MV-4-11 (cell line): ENCODE measurements at regions not wholly inside any gene's neighbourhood (a gene's known extent, or its start where the extent isn't known, plus 50 kb on each side); places are given as distances from the start of the nearest gene placed in this dataset.

ENCODE experiments used
- DNase-seq: peaks from one replicate; lab custom pipeline; 2025; lab: John Stamatoyannopoulos, UW

DNA sequence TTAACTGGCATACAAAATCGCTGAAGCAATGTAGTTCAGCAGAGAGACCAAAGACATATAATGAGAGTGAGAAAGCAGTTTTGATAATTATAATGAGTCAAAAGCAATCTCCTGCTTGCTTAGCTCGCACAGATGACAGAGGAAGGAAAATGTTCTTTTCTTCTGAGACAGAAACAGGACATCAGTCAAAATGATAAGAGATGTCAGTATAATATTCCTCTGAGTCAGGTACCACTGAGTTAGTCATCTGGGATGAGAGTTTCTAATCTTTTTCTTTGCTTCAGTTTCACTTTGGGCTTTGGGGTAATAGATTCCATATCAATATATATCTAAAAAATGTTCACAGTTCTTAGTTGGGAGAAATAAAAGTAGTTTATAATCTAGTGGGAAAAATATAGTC, 387.2 kb downstream of the PCDH7 start:
- DNase-seq, result no peak

DNA sequence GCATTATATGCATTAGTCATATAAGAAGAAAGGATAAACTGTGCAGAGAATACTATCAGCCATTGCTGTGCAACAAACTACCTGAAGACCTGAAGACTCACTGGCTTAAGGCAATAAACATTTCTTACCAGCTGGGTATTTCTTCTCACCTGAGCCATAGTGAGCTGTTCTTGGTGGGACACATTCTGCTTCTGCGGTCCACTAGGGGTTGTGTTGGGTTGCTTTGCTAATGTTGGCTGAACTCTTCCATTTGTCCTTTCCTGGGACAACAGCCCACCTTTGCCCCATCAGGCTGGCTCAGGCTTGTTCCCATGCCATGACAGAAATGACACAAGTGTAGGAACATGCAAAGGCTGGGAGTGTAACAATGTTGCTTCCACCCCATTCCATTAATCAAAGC, 388.6 kb downstream of the PCDH7 start:
- DNase-seq, result no peak

DNA sequence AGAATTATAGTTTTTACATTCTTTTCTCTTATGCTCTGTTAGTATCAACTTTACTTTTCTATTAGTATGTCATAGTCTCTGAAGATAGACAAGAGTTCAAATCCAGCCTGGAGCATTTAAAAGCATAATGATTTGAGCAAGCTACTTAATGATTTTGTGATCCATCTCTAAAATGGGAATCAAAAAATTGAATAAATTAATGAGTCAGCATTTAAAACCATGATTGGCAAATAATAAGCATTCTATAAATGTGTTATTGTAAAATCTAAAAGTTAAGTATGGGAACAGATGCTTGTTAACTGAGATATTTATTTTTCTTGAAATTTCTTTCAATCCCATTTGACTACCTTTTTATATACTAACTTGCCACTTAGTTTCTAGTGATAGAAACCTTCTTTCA, 391.6 kb downstream of the PCDH7 start:
- no peak for DNase-seq

DNA sequence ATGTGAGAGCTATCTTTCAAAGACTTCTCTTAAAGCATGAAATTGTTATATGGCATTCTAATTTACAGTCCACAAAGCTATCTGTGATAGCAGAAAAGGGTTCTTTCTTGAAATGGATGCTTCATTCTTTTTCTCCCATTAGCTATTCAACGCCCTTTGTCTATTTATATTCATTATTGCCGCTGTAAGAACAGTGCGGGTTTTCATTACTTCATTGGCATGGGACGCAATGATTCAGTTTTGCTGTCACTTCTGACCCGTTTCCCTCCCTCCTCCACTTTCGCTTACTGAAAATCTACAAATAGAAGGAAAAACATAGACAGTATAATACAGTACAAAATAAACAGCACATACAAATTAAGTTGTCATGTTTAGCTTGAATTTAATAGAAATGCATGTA, 394.6 kb downstream of the PCDH7 start:
- no peak for DNase-seq

DNA sequence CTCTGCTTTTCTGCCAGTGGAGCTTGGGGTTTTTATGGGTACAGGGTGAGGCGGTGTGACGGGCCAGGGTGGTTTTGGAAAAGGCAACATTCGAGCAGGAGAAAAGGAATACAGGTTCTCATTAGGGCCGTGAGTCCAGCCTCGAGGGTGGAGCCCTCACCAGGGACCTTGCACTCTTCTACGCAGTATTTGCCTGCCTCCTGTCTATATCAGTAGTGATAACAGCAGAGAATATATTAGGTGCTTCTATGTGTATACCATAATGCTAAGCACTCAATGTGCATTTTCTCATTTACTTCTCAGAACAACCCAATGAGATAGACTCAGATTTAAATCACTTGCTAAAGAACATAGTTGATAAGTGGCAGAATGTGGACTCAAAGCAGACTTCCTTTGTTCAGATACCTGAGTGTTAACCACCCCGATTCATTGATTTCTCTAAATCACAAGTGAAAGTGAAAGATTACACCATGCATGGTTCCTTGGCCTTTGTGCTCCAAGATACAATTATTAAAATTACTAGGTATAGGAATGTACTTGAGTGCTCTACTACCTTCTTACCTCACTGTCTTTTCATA, 403.9 kb downstream of the PCDH7 start:
- no peak for DNase-seq

DNA sequence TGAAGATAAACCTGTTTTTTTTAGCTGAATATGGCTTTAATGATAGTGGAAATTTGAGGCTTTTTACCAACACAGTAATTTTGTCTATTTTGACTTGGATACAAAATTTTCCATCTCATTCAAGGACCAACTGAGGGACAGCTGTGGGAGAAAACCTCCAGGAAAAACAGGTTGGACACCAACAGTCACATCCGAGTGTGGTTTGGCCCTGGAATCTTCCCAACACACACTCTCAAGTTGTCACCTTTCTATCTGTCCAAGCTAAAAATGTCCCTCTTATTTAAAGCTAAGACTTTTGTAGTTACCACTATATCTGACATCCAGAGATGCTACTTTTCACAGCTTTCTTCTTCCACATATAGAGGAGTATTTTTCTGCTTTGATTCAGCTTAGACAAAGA, 404.9 kb downstream of the PCDH7 start:
- DNase-seq, result no peak

DNA sequence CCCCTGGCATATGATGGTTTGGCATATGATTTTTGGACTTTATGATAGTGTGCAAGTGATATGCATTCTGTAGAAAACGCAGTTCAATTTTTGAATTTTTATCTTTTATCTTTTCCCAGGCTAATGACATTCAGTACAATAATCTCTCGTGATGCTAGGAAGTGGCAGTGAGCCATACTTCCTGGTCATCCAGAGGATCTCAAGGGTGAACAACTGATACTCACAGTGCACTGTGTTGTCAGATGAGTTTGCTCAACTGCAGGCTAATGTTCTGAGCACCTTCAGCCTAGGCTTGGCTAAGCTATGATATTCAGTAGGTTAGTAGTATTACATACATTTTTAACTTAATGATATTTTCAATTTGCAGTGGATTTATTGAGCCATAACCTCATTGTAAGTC, 405.3 kb downstream of the PCDH7 start:
- DNase-seq, result no peak

DNA sequence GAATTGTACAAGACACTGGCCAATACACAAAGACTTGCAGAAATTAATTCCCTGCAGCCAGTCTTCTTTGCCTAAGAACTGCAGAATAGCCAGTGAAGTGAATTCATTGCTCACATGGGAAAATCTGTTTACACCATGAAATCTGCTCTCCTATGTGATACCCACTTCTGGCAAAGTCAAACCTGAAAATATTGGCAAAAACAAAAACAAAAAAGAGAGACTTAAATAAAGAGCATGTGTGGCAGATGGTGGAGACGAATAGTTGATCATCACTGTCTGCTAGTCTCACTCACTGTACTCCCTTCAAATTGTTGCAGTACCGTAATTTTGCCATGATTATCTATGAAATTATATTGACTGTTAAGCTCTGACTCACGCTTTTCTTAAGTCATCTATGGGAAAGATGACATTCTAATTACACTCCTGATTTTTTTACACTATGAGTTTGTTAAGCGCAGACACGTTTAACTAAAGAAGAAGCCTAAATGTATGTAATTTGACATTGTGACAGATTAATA, 406.8 kb downstream of the PCDH7 start:
- DNase-seq, result no peak

DNA sequence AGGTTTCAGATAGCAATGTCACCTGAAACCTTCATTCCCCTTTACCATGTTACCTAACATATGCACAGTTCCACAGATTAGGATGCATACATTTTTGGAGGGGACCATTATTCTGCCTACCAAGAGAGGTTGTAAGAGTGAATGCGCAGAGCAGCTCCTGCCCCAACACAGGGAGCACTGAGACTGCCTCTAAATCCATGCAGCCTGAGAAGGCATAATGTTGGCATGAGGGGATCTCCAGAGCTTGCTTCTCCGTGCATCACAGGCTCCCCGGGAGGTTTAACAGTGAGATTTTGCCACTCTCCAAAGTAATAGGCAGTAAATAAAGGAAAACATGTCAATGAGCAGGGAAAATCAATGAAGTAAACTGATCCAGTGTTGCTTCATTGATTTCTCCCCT, 410.8 kb downstream of the PCDH7 start:
- no peak for DNase-seq

DNA sequence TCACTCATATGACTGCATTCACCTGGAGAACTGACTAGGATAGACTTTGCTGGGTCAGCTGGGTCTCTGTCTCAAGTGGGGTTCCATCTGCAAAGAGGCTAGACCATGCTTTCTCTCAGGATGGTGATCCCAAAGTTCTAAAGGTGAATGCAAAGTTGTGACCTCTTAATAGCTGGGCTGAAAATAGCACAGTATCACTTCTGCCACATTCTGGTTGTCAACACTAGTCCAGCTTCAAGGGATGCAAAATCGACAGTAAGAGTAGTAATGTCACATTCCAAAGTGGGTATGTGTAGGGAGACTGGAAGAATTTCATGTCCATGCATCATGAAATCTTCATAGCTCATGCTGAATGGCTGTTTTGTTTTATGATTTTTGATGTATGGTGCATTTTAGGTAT, 414.6 kb downstream of the PCDH7 start:
- DNase-seq, result no peak

DNA sequence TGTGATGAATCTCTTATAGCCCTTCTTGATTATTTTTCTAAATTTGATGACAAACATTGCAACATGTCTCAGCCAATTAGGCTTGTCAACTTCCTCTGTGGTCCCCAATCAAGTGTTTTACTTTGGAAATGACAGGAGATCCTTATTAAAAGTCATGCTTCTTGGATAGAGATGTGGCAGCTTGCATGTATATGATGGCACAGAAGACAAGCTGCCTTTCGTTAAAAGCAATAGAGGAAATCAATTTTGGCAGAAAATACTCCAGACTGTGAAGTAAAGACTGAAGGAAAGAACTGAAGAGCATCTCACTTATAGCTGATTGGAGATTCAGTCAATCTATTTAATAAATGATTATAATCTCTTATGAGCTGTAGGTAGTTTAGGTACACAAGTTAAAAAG, 419.6 kb downstream of the PCDH7 start:
- no peak for DNase-seq

DNA sequence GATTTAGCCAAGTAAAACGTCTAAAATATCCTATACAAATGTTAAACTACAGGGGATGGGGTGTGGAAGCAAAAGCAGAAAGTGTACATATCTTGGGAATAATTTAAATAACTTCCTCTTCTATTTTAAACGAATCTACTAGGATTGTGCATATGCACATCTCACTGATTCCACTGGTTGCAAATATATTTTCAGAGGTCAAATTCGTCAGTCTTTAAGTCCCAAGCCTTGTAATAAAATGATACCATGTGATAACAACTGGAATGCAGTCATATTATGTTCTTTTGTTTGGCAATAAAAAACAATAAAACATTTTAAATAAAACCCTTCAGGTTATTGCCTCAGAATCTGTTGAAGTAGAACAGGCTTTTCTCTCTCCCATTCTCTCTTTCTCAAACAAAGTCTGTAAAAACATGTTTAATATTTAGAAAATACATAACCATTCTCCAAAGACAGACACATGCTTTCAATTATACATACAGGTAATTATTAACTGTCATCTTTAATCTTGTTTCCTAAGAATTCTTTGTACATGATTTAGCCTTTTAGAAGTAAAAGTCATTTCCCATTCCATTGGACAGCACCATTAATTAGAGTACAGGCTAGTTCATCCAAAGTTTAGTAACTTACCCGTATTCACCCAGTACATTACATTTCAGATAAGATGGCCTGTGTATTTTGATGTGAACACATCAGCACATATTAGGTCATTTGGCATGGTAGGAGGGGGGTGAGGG, 421.1 kb downstream of the PCDH7 start:
- no peak for DNase-seq

DNA sequence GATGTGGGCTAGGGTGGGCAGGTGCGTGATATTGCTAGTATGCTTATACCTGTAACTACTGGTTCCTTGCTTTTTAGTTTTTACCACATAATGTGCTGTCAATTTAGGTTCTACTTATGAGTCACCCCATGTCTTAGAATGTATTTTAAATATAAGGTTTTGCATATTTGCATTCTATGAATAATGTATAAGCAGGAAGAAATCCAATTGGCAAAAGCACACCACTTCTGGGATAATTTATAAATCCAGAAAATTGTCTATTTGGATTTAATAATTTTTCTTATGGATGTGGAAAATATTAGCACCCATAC, 421.6 kb downstream of the PCDH7 start:
- no peak for DNase-seq

DNA sequence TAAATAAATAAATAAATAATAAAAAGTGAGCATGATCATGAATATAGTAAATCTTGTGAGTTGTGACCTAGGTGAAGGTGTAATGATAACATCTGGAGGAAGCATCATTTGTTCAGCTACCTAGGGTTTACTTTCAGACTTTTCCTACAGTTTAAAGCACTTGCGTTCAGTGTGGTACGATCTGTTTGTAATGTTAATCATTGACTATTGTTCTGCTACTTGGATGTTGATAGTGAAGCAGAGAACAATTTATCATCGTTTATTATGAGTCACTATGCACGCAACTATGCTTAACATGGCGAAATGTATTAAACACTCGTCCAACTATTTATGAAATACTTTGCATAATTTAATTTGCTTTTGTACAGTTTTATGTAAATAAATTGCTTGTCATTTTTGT, 426.2 kb downstream of the PCDH7 start:
- DNase-seq, result no peak

DNA sequence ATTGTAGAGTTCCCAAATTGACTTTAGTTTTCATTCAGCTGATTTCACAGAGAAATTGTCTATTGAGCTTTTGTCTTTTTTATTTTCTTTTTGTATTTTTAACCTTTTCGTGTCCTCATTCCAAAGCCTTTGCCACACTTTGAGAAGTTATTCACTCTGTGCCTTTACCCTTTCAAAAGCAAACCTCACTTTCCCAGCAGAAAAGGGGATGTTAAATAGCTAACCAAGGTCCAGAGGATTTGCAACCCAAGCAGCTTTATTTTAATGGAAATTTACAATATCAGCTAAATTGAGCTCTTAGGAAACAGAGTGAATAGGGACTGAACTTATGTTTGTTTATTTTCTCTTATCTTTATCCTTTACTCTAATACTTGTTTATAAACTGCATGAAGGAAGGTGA, 428.8 kb downstream of the PCDH7 start:
- DNase-seq, result no peak

DNA sequence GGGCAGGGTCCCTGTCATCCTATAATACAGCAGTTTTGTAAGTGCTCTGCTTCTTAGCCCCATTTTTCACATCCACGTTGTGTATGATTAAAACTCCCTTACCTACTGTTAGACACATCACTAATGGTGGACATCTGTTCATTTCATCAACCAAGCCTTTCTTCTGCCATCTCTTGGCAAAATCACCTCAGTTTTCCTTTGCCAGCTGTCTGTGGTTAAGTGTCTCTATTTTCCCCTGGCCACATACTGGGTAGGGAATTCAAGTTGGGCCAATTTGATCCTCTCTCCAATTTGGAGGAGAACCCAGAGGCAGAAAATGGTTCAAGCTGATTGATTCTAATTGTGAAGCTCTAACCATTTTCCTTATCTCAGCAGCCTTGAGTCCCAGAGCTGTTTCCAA, 436.1 kb downstream of the PCDH7 start:
- no peak for DNase-seq

DNA sequence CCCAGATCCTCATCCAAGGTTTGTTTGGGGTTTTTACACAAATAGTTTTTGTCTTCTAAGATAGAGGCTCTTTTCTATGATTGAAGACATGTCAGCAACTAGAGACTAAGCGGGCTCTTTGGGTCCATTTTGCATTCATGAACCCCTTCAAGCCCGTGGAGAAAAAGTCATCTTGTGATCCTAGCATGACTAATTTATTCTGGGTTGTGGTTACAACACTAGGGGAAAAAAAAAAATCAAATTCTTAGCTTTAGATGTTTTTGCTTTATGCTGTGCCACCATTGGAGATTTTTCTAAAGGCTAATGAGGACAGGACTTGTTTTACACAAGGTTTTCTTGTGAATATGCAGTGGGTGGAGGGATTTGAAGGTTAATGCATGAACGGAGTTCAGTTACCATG, 440.0 kb downstream of the PCDH7 start:
- DNase-seq, result no peak

DNA sequence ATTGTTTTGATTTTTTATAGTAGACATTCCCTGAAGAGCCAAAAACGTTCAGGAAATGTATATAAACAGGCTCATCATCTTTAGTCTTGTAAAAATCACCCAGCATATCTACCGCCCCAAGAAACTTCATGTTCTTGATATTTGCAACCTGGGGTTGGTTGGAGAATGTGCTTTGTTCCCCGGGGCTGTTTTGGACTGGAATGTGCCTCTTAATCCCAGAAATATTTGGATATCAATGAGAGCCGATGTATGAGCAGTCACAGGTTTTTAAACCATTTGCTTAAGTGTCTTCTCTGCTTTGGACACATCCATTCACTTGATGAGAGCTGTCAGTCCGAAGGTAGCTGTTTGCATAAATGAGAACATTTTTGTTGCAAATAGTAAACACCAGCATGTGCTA, 449.7 kb downstream of the PCDH7 start:
- DNase-seq, result no peak

DNA sequence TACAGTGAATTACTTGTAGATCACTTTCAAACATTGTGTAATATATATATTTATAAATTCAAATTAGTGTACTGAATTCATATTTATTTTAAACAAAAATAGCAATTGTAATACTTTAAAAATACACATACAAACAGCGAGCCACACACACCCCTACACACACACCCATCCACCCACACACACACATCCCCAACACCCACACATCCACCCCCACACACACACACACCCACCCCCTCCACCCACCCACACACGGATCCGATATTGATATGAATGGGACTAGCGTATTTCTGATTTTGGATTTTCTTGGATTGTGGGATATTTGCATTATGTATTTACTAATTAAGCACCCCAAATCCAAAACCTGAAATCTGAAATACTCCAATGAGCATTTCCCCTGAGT, 451.2 kb downstream of the PCDH7 start:
- no peak for DNase-seq

DNA sequence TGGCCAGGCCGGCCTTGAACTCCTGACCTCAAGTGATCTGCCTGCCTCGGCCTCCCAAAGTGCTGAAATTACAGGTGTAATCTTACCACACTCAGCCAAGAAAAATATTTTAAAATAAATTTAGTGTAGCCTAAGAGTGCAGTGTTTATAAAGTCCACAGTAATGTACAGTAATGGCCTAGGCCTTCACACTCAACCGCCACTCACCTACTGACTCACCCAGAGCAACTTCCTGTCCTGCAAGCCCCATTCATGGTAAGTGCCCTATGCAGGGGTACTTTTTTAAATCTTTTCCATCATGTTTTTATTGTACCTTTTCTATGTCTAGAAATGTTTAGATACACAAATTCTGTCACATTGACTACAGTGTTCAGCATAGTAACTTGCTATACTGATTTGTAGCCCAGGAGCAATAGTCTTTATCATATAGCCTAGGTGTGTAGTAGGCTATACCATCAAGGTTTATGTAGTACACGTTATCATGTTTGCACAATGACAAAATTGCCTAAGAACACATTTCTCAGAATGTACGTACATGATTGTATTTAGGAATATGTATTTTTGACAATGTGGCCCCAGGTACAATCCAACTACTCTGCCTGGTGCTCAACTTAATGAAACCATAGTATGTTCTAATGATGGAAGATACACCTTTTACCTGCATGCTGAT, 455.2 kb downstream of the PCDH7 start:
- DNase-seq, result no peak

DNA sequence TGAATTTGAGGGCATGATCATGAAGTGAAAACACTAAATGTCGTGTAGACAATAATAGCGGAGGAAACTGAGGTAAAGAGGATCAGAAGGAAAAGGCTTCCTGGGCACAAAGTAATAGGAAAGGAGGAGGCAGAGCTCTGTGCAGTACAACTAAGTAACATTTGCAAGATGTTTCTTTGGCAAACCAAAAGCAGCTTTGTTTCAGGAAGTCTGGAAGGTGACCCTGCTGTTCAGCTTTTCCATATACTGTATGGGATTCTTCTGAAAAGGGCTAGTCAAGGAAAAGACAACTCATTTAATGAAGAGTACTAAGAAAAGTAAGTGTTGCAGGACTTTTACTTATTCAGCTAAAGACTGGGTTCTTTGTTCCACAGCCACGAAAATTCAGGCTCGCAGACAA, 463.1 kb downstream of the PCDH7 start:
- DNase-seq, result no peak

DNA sequence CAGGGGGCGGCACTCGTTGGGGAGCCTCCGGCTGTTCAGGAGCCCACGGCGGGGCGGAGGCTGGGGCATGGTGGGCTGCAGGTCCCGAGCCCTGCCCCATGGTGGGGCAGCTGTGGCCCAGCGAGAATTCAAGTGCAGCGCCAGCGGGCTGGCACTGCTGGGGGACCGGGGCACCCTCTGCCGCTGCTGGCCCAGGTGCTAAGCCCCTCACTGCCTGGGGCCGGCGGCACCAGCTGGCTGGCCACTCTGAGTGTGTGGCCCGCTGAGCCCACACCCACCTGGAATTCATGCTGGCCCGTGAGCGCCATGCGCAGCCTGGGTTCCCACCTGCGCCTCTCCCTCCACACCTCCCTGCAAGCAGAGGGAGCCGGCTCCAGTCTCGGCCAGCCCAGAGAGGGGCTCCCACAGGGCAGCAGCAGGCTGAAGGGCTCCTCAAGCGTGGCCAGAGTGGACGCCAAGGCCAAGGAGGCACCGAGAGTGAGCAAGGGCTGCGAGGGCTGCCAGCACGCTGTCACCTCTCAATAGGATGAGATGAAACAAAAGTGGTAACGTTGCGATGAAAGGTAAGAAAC, 464.9 kb downstream of the PCDH7 start:
- no peak for DNase-seq

DNA sequence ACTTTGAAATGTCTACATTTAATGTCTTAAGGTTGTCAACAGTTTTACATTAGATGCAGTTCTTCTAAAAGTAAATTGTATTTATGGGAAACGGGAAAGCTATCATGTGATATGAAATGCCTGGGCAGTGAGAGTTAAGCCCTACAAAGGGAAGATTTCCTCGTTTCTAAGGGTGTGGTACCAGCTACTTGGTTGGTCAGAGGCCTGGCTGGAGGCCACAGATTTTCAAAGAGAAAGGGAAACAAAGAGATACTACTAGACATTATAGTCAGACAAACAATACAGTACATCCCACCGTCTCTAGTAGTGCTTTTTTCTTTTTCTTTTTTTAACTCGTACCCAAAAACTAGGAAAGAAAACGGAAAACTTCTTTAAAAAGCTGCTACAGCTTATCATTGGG, 467.8 kb downstream of the PCDH7 start:
- no peak for DNase-seq
